Memory B cell (primary cell): ENCODE measurements at regions not wholly inside any gene's neighbourhood (a gene's known extent, or its start where the extent isn't known, plus 50 kb on each side); places are given as distances from the start of the nearest gene placed in this dataset.

Experiments
- ATAC-seq: fragments of 150-1000 bp; cut with Tn5 transposase; 2 replicates; pipeline ENCODE4 v1.10.0; 2021; ENCODE audit warnings: low read depth, mild to moderate bottlenecking, moderate library complexity
- DNase-seq, 2 donors: peaks; one replicate each; pipeline ENCODE4 v3.0.0; 2022; ENCODE audit warnings: low spot score in 2 of 2
- H3K27ac Mint-ChIP-seq: one replicate; pipeline ENCODE4 v1.8.0; 2022; ENCODE audit warnings: mild to moderate bottlenecking, moderate library complexity, mixed read lengths
- H3K27me3 Mint-ChIP-seq: one replicate; pipeline ENCODE4 v1.8.0; 2022; ENCODE audit warnings: mixed read lengths
- H3K36me3 Mint-ChIP-seq: one replicate; pipeline ENCODE4 v1.8.0; 2022; ENCODE audit warnings: mild to moderate bottlenecking, mixed read lengths
- H3K4me1 Mint-ChIP-seq: one replicate; pipeline ENCODE4 v1.8.0; 2022; ENCODE audit warnings: mixed read lengths
- H3K4me3 Mint-ChIP-seq: one replicate; pipeline ENCODE4 v1.8.0; 2022; ENCODE audit warnings: mild to moderate bottlenecking, moderate library complexity, mixed read lengths
- H3K9me3 Mint-ChIP-seq: one replicate; pipeline ENCODE4 v1.8.0; 2022; ENCODE audit warnings: mixed read lengths

GRCh38 chr4:11702886-11703557 is 274.3 kb upstream of the HS3ST1 start:
- ATAC-seq (no peak), DNase-seq (no peak)
- H3K4me1 Mint-ChIP-seq = no peaks in the 10 kb centered on the region
- no peaks in the 10 kb centered on the region for H3K9me3 Mint-ChIP-seq
- no peak overlapping the region for H3K27ac Mint-ChIP-seq
- peaks cover 2% of the 10 kb centered on the region for H3K36me3 Mint-ChIP-seq
- no peak overlapping the region for H3K4me3 Mint-ChIP-seq
- no peaks in the 10 kb centered on the region for H3K27me3 Mint-ChIP-seq

GRCh38 chr4:11701966-11702725 is 273.5 kb upstream of the HS3ST1 start:
- H3K4me3 Mint-ChIP-seq = no peak overlapping the region
- H3K27ac Mint-ChIP-seq = no peak overlapping the region
- H3K27me3 Mint-ChIP-seq = no peaks in the 10 kb centered on the region
- H3K9me3 Mint-ChIP-seq = no peaks in the 10 kb centered on the region
- DNase-seq (no peak), ATAC-seq (no peak)
- H3K4me1 Mint-ChIP-seq = no peaks in the 10 kb centered on the region
- no peaks in the 10 kb centered on the region for H3K36me3 Mint-ChIP-seq

GRCh38 chr4:11700751-11701226 is 272.1 kb upstream of the HS3ST1 start:
- Mint-ChIP-seq H3K4me1 (no peaks in the 10 kb centered on the region), H3K4me3 (no peak overlapping the region), H3K27me3 (no peaks in the 10 kb centered on the region), H3K27ac (no peak overlapping the region), H3K9me3 (no peaks in the 10 kb centered on the region), H3K36me3 (no peaks in the 10 kb centered on the region)
- ATAC-seq = no peak
- DNase-seq = no peak

- ATAC-seq (no peak), DNase-seq (no peak)
- Mint-ChIP-seq H3K36me3 (no peaks in the 10 kb centered on the region), H3K4me3 (no peak overlapping the region), H3K27me3 (no peaks in the 10 kb centered on the region), H3K27ac (no peak overlapping the region), H3K9me3 (no peaks in the 10 kb centered on the region), H3K4me1 (no peaks in the 10 kb centered on the region)
These were observed 270.3 kb upstream of the HS3ST1 start for GRCh38 chr4:11698846-11699590.

- Mint-ChIP-seq H3K27me3 (no peaks in the 10 kb centered on the region), H3K27ac (no peak overlapping the region), H3K4me3 (no peak overlapping the region), H3K4me1 (no peaks in the 10 kb centered on the region), H3K9me3 (peaks cover 4% of the 10 kb centered on the region), H3K36me3 (no peaks in the 10 kb centered on the region)
- DNase-seq = no peak
- ATAC-seq = no peak
These were observed 269.3 kb upstream of the HS3ST1 start for GRCh38 chr4:11698033-11698432.

- Mint-ChIP-seq H3K27ac (no peak overlapping the region), H3K27me3 (no peaks in the 10 kb centered on the region), H3K4me1 (no peaks in the 10 kb centered on the region), H3K4me3 (no peak overlapping the region), H3K9me3 (peaks cover 4% of the 10 kb centered on the region), H3K36me3 (peaks cover 2% of the 10 kb centered on the region)
- ATAC-seq = no peak
- no peak for DNase-seq
These were observed 265.0 kb upstream of the HS3ST1 start for GRCh38 chr4:11693693-11694092.

- Mint-ChIP-seq H3K27me3 (peaks cover 3% of the 10 kb centered on the region), H3K9me3 (peaks cover 4% of the 10 kb centered on the region), H3K4me1 (no peaks in the 10 kb centered on the region), H3K36me3 (peaks cover 2% of the 10 kb centered on the region), H3K27ac (no peak overlapping the region), H3K4me3 (no peak overlapping the region)
- no peak for ATAC-seq
- no peak for DNase-seq
These were observed 262.5 kb upstream of the HS3ST1 start for GRCh38 chr4:11691236-11691635.

- Mint-ChIP-seq H3K4me3 (no peak overlapping the region), H3K27ac (no peak overlapping the region), H3K9me3 (no peaks in the 10 kb centered on the region), H3K27me3 (peaks cover 8% of the 10 kb centered on the region), H3K36me3 (no peaks in the 10 kb centered on the region), H3K4me1 (no peaks in the 10 kb centered on the region)
- ATAC-seq = no peak
- no peak for DNase-seq
These were observed 259.0 kb upstream of the HS3ST1 start for GRCh38 chr4:11687727-11688126.

GRCh38 chr4:11685481-11685880 is 256.8 kb upstream of the HS3ST1 start:
- DNase-seq = no peak
- Mint-ChIP-seq H3K36me3 (no peaks in the 10 kb centered on the region), H3K4me1 (no peaks in the 10 kb centered on the region), H3K4me3 (no peak overlapping the region), H3K9me3 (no peaks in the 10 kb centered on the region), H3K27ac (no peak overlapping the region), H3K27me3 (peaks cover 10% of the 10 kb centered on the region)
- ATAC-seq = no peak

GRCh38 chr4:11675051-11675800 is 246.5 kb upstream of the HS3ST1 start:
- H3K27me3 Mint-ChIP-seq = peaks cover 5% of the 10 kb centered on the region
- H3K4me1 Mint-ChIP-seq = no peaks in the 10 kb centered on the region
- no peak for DNase-seq

GRCh38 chr4:11670304-11670703 is 241.6 kb upstream of the HS3ST1 start:
- ATAC-seq (no peak), DNase-seq (no peak)
- Mint-ChIP-seq H3K27me3 (peaks cover 4% of the 10 kb centered on the region), H3K9me3 (no peaks in the 10 kb centered on the region), H3K4me3 (no peak overlapping the region), H3K27ac (no peak overlapping the region), H3K36me3 (no peaks in the 10 kb centered on the region), H3K4me1 (no peaks in the 10 kb centered on the region)

More at GRCh38 chr4:11675051-11675800, 246.5 kb upstream of the HS3ST1 start:
- ATAC-seq = no peak
- H3K9me3 Mint-ChIP-seq = no peaks in the 10 kb centered on the region
- H3K36me3 Mint-ChIP-seq = no peaks in the 10 kb centered on the region
- H3K4me3 Mint-ChIP-seq = no peak overlapping the region
- no peak overlapping the region for H3K27ac Mint-ChIP-seq

GRCh38 chr4:11669156-11669555 is 240.5 kb upstream of the HS3ST1 start:
- no peaks in the 10 kb centered on the region for H3K36me3 Mint-ChIP-seq
- no peak overlapping the region for H3K27ac Mint-ChIP-seq
- no peaks in the 10 kb centered on the region for H3K9me3 Mint-ChIP-seq
- ATAC-seq = no peak
- no peak for DNase-seq
- H3K4me3 Mint-ChIP-seq = no peak overlapping the region
- H3K4me1 Mint-ChIP-seq = no peaks in the 10 kb centered on the region
- peaks cover 4% of the 10 kb centered on the region for H3K27me3 Mint-ChIP-seq

GRCh38 chr4:11663114-11663513 is 234.4 kb upstream of the HS3ST1 start:
- Mint-ChIP-seq H3K4me3 (no peak overlapping the region), H3K27ac (no peak overlapping the region), H3K36me3 (no peaks in the 10 kb centered on the region), H3K27me3 (peaks cover 3% of the 10 kb centered on the region), H3K9me3 (no peaks in the 10 kb centered on the region), H3K4me1 (no peaks in the 10 kb centered on the region)
- ATAC-seq = no peak
- DNase-seq = no peak
